ENCODE measurements at regions not wholly inside any gene's neighbourhood (a gene's known extent, or its start where the extent isn't known, plus 50 kb on each side); places are given as distances from the start of the nearest gene placed in this dataset.

GRCh38 chr12:97960741-97961608 is 498.4 kb downstream of the RMST start:
- H3K9me2 ChIP-seq (replicated peaks; ENCODE audit: insufficient read depth, low read length) = no peaks in the 10 kb centered on the region
- no peak overlapping the region for H3K27ac ChIP-seq (ENCODE audit: low read depth, low read length)
- no peaks in the 10 kb centered on the region for H3F3A ChIP-seq (ENCODE audit: insufficient read depth)
- no peaks in the 10 kb centered on the region for H3K27me3 ChIP-seq (ENCODE audit: low read length)
- no peaks in the 10 kb centered on the region for H4K20me1 ChIP-seq (ENCODE audit: low read depth, low read length)
- H3K36me3 ChIP-seq (ENCODE audit: low read length) = no peaks in the 10 kb centered on the region
- H3K9ac ChIP-seq (ENCODE audit: low read length) = no peak overlapping the region
- H3K79me2 ChIP-seq (ENCODE audit: insufficient read depth, low read length) = no peaks in the 10 kb centered on the region
- TF ChIP-seq EZH2phosphoT487 (conservative IDR thresholded peaks at IDR 0.05; ENCODE audit: low read length) = no peak
- TF ChIP-seq, protein P1, sequence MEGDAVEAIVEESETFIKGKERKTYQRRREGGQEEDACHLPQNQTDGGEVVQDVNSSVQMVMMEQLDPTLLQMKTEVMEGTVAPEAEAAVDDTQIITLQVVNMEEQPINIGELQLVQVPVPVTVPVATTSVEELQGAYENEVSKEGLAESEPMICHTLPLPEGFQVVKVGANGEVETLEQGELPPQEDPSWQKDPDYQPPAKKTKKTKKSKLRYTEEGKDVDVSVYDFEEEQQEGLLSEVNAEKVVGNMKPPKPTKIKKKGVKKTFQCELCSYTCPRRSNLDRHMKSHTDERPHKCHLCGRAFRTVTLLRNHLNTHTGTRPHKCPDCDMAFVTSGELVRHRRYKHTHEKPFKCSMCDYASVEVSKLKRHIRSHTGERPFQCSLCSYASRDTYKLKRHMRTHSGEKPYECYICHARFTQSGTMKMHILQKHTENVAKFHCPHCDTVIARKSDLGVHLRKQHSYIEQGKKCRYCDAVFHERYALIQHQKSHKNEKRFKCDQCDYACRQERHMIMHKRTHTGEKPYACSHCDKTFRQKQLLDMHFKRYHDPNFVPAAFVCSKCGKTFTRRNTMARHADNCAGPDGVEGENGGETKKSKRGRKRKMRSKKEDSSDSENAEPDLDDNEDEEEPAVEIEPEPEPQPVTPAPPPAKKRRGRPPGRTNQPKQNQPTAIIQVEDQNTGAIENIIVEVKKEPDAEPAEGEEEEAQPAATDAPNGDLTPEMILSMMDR (IDR thresholded peaks at IDR 0.05; ENCODE audit: insufficient read depth, low read length, poor library complexity, severe bottlenecking) = peak; percentile 82
- no peak overlapping the region for H2AFZ ChIP-seq (ENCODE audit: low read depth, low read length, severe bottlenecking)
- H3K4me2 ChIP-seq (ENCODE audit: low read depth, low read length, poor library complexity, severe bottlenecking) = no peak overlapping the region
- H3K9me3 ChIP-seq (ENCODE audit: insufficient read depth, low read length) = no peaks in the 10 kb centered on the region
- no peak overlapping the region for H3K4me3 ChIP-seq (ENCODE audit: insufficient read depth, low read length, poor library complexity, severe bottlenecking)

- Histone ChIP-seq H3K27me3 (ENCODE audit: low read length) (no peaks in the 10 kb centered on the region), H3F3A (ENCODE audit: insufficient read depth) (no peaks in the 10 kb centered on the region), H3K36me3 (ENCODE audit: low read length) (no peaks in the 10 kb centered on the region), H3K9me3 (ENCODE audit: insufficient read depth, low read length) (no peaks in the 10 kb centered on the region), H3K4me2 (ENCODE audit: low read depth, low read length, poor library complexity, severe bottlenecking) (no peak overlapping the region), H3K9ac (ENCODE audit: low read length) (no peak overlapping the region), H3K9me2 (replicated peaks; ENCODE audit: insufficient read depth, low read length) (no peaks in the 10 kb centered on the region), H3K4me3 (ENCODE audit: insufficient read depth, low read length, poor library complexity, severe bottlenecking) (no peak overlapping the region), H2AFZ (ENCODE audit: low read depth, low read length, severe bottlenecking) (no peak overlapping the region), H3K27ac (ENCODE audit: low read depth, low read length) (no peak overlapping the region), H4K20me1 (ENCODE audit: low read depth, low read length) (no peaks in the 10 kb centered on the region), H3K79me2 (ENCODE audit: insufficient read depth, low read length) (no peaks in the 10 kb centered on the region)
- no peak for TF ChIP-seq EZH2phosphoT487 (conservative IDR thresholded peaks at IDR 0.05; ENCODE audit: low read length)
- TF ChIP-seq, protein P1 (IDR thresholded peaks at IDR 0.05; ENCODE audit: insufficient read depth, low read length, poor library complexity, severe bottlenecking) = no peak
These were observed 505.2 kb downstream of the RMST start for GRCh38 chr12:97967831-97968230.

GRCh38 chr12:97968641-97969197 is 506.1 kb downstream of the RMST start:
- Histone ChIP-seq H3K27ac (ENCODE audit: low read depth, low read length) (no peak overlapping the region), H2AFZ (ENCODE audit: low read depth, low read length, severe bottlenecking) (no peak overlapping the region), H3K36me3 (ENCODE audit: low read length) (no peaks in the 10 kb centered on the region), H3K9ac (ENCODE audit: low read length) (no peak overlapping the region), H3F3A (ENCODE audit: insufficient read depth) (no peaks in the 10 kb centered on the region), H3K79me2 (ENCODE audit: insufficient read depth, low read length) (no peaks in the 10 kb centered on the region), H4K20me1 (ENCODE audit: low read depth, low read length) (no peaks in the 10 kb centered on the region), H3K9me2 (replicated peaks; ENCODE audit: insufficient read depth, low read length) (no peaks in the 10 kb centered on the region), H3K4me2 (ENCODE audit: low read depth, low read length, poor library complexity, severe bottlenecking) (no peak overlapping the region), H3K9me3 (ENCODE audit: insufficient read depth, low read length) (no peaks in the 10 kb centered on the region), H3K4me3 (ENCODE audit: insufficient read depth, low read length, poor library complexity, severe bottlenecking) (no peak overlapping the region), H3K27me3 (ENCODE audit: low read length) (no peaks in the 10 kb centered on the region)
- TF ChIP-seq, protein P1 (IDR thresholded peaks at IDR 0.05; ENCODE audit: insufficient read depth, low read length, poor library complexity, severe bottlenecking) = no peak
- no peak for TF ChIP-seq EZH2phosphoT487 (conservative IDR thresholded peaks at IDR 0.05; ENCODE audit: low read length)
